ENCODE measurements at regions not wholly inside any gene's neighbourhood (a gene's known extent, or its start where the extent isn't known, plus 50 kb on each side); places are given as distances from the start of the nearest gene placed in this dataset.

DNA sequence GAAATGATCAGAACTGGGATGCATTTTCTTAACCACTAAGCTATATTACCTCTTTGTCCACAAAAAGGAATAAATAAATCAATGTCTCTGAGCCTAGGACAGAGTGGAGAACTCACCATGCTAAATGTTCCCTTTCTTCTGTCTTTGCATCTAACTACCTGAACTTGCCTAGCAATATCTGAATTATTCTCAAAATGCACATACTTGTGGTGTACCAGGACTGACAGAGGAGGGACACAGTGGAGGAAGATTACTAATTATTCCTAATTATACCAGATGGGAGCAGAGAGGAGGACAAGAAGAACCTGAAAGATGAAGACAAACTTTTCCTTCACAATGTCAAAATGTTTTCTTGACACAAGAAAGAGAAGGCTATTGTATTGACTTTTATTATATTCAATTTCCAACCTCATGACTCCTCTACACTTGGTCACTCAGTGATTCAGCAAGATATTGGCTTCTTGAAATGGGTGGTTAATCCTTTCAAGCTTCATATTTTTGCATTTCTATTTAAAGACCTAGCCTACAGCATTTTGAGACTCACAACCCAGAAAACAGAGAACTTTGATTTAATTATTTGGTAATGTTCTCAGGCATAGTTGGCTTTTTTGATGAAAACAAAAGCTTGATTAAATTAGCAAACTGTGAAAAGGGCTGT lies 117.2 kb upstream of the LRFN5 start:
- ChIA-PET CTCF (no interaction called here), POLR2A (no interaction called here)
- H3K4me3 ChIP-seq (ENCODE audit: low read depth, low read length) = no peak overlapping the region
- H3K36me3 ChIP-seq (ENCODE audit: control insufficient read depth, insufficient read depth, low read length) = no peaks in the 10 kb centered on the region
- TF ChIP-seq, protein P1, sequence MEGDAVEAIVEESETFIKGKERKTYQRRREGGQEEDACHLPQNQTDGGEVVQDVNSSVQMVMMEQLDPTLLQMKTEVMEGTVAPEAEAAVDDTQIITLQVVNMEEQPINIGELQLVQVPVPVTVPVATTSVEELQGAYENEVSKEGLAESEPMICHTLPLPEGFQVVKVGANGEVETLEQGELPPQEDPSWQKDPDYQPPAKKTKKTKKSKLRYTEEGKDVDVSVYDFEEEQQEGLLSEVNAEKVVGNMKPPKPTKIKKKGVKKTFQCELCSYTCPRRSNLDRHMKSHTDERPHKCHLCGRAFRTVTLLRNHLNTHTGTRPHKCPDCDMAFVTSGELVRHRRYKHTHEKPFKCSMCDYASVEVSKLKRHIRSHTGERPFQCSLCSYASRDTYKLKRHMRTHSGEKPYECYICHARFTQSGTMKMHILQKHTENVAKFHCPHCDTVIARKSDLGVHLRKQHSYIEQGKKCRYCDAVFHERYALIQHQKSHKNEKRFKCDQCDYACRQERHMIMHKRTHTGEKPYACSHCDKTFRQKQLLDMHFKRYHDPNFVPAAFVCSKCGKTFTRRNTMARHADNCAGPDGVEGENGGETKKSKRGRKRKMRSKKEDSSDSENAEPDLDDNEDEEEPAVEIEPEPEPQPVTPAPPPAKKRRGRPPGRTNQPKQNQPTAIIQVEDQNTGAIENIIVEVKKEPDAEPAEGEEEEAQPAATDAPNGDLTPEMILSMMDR (IDR thresholded peaks at IDR 0.05; ENCODE audit: insufficient read depth, low read depth, low read length) = no peak
- no peaks in the 10 kb centered on the region for H3K27me3 ChIP-seq (ENCODE audit: control insufficient read depth, insufficient read depth, low read length)
- DNase-seq (ENCODE audit: low read depth) = no peak

DNA sequence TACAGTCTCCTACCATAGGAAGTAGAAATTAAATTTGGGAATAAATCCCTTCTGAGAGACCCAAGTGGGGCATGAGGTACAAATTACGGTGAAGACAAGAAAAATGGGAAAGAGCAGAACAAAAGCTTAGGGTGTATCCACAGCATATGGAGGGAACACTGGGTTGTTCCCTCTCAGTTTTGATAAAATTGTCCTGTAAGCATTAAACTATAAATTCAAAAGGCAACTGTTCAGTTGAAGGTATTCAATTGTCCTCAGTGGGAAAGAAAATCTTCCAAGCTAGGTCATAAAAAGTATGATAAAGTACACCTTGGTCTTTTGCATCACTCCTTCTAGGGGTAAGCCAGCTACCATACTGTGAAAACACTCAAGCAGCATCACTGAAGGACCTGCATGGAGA lies 118.3 kb upstream of the LRFN5 start:
- H3K36me3 ChIP-seq (ENCODE audit: control insufficient read depth, insufficient read depth, low read length) = no peaks in the 10 kb centered on the region
- TF ChIP-seq, protein P1 (IDR thresholded peaks at IDR 0.05; ENCODE audit: insufficient read depth, low read depth, low read length) = no peak
- H3K4me3 ChIP-seq (ENCODE audit: low read depth, low read length) = no peak overlapping the region
- DNase-seq (ENCODE audit: low read depth) = no peak
- CTCF ChIA-PET = no interaction called here
- POLR2A ChIA-PET = no interaction called here
- H3K27me3 ChIP-seq (ENCODE audit: control insufficient read depth, insufficient read depth, low read length) = no peaks in the 10 kb centered on the region

DNA sequence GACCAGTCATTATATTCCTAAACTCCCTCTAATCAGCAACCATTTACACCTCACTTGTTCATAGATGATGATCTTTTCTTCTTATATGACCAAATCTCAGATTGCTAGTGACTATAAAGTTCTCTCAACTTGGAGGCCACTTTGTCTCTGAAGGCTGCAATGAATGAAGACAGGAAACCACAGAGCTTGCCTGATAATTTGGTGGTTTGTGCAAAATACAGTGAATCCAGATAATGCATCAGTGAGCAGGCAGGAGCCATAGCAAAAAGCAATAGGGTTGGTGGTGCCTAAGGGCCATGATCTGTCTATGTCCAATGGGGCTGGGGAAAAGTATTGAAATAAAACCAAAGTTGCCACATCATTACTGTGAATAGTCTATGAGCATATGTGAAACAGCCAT lies 123.8 kb upstream of the LRFN5 start:
- TF ChIP-seq, protein P1 (IDR thresholded peaks at IDR 0.05; ENCODE audit: insufficient read depth, low read depth, low read length) = no peak
- Histone ChIP-seq H3K36me3 (ENCODE audit: control insufficient read depth, insufficient read depth, low read length) (no peaks in the 10 kb centered on the region), H3K27me3 (ENCODE audit: control insufficient read depth, insufficient read depth, low read length) (no peaks in the 10 kb centered on the region), H3K4me3 (ENCODE audit: low read depth, low read length) (no peak overlapping the region)
- POLR2A ChIA-PET = no interaction called here
- CTCF ChIA-PET = no interaction called here
- DNase-seq (ENCODE audit: low read depth) = no peak

DNA sequence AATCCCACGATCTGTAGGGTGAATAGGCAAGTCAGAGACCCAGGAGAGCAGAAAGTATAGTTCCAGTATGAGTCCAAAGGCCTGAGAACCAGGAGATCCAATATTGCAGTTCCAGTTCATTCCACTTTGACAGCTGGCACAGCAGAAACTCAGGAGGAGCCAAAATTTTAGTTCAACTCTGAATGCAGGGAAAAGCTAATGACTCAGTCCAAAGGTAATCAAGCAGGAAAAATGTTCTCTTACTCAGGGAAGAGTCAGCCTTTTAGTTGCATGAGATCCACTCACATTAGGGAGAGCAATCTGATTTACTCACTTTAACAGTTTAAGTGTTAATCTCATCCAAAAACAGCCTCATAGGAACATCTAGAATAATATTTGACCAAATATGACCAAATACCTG lies 130.2 kb upstream of the LRFN5 start:
- no peak for DNase-seq (ENCODE audit: low read depth)
- Histone ChIP-seq H3K27me3 (ENCODE audit: control insufficient read depth, insufficient read depth, low read length) (no peaks in the 10 kb centered on the region), H3K4me3 (ENCODE audit: low read depth, low read length) (no peak overlapping the region), H3K36me3 (ENCODE audit: control insufficient read depth, insufficient read depth, low read length) (no peaks in the 10 kb centered on the region)
- ChIA-PET CTCF (no interaction called here), POLR2A (no interaction called here)
- TF ChIP-seq, protein P1 (IDR thresholded peaks at IDR 0.05; ENCODE audit: insufficient read depth, low read depth, low read length) = no peak

DNA sequence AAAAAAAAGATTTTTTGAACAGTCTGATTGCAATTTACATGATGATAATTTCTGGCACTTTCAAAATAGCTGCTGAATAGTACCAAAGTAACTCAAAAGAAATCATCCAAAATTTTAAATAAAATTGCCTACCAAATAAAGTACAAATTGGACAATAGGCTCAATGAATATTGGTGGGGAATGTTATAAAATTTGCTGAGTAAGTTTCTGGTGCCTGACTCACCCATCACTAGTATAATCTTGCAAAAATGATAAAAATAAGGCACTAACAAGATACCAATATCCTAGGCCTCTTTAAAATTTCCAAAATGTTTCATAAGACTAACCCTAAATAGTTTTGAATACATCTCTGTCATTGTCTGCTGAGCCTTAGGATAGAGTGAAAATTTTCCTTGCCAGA lies 145.3 kb upstream of the LRFN5 start:
- CTCF ChIA-PET = no interaction called here
- H3K36me3 ChIP-seq (ENCODE audit: control insufficient read depth, insufficient read depth, low read length) = no peaks in the 10 kb centered on the region
- POLR2A ChIA-PET = no interaction called here
- H3K27me3 ChIP-seq (ENCODE audit: control insufficient read depth, insufficient read depth, low read length) = no peaks in the 10 kb centered on the region
- H3K4me3 ChIP-seq (ENCODE audit: low read depth, low read length) = no peak overlapping the region
- no peak for DNase-seq (ENCODE audit: low read depth)
- TF ChIP-seq, protein P1 (IDR thresholded peaks at IDR 0.05; ENCODE audit: insufficient read depth, low read depth, low read length) = no peak
